H1 (cell line): ENCODE measurements at regions not wholly inside any gene's neighbourhood (a gene's known extent, or its start where the extent isn't known, plus 50 kb on each side); places are given as distances from the start of the nearest gene placed in this dataset.

Source experiments
- CTCF ChIA-PET: fragments of 300-600 bp; sonication (Branson Sonifier 250); formaldehyde crosslinking; loops from one replicate; lab custom pipeline; 2021; ENCODE audit not compliant: partially characterized antibody; lab: Charles Lee
- POLR2A ChIA-PET: fragments of 300-600 bp; sonication (Branson Sonifier 250); formaldehyde crosslinking; loops from one replicate; lab custom pipeline; 2021; ENCODE audit warnings: inconsistent platforms; ENCODE audit not compliant: partially characterized antibody; lab: Charles Lee
- DNase-seq, 2 experiments: peaks; one replicate each; pipeline versions ENCODE4 v3.0.0 to v3.0.0-alpha.2; 2010 to 2022; ENCODE audit warnings: low spot score in 2 of 2, low read depth in 1 of 2, mixed read lengths in 1 of 2
- FAIRE-seq: peaks from 2 replicates; lab custom pipeline; 2011; peaks lifted over from hg19 to GRCh38; lab: Jason Lieb, UNC
- H2AFZ ChIP-seq: 2 replicates; pipeline ENCODE4 v1.8.1; 2012; ENCODE audit warnings: low read length, inconsistent platforms
- H2AK5ac ChIP-seq: 2 replicates; pipeline ENCODE4 v1.6.1; 2013; ENCODE audit warnings: low read depth, low read length
- H2BK120ac ChIP-seq: replicated peaks from 2 replicates; pipeline ENCODE3; 2013; ENCODE audit warnings: low read depth, low read length, inconsistent platforms
- H2BK12ac ChIP-seq: 2 replicates; pipeline ENCODE4 v1.6.1; 2013; ENCODE audit warnings: low read depth, low read length
- H2BK15ac ChIP-seq: 2 replicates; pipeline ENCODE4 v1.6.1; 2013; ENCODE audit warnings: low read length
- H2BK20ac ChIP-seq: 2 replicates; pipeline ENCODE4 v1.6.1; 2013; ENCODE audit warnings: low read length
- H2BK5ac ChIP-seq: 2 replicates; pipeline ENCODE4 v1.6.1; 2013; ENCODE audit warnings: low read depth, low read length
- H3K14ac ChIP-seq: 2 replicates; pipeline ENCODE4 v1.6.1; 2013; ENCODE audit warnings: inconsistent platforms; ENCODE audit not compliant: insufficient read length
- H3K18ac ChIP-seq: 2 replicates; pipeline ENCODE4 v1.6.1; 2013; ENCODE audit warnings: low read length; ENCODE audit errors: extremely low read depth
- H3K23ac ChIP-seq: 2 replicates; pipeline ENCODE4 v1.6.1; 2013; ENCODE audit warnings: inconsistent platforms; ENCODE audit not compliant: insufficient read length
- H3K23me2 ChIP-seq: 2 replicates; pipeline ENCODE4 v1.6.1; 2013; ENCODE audit warnings: low read depth, low read length
- H3K27ac ChIP-seq: 2 replicates; pipeline ENCODE4 v1.6.1; 2011; ENCODE audit warnings: low read depth, low read length, inconsistent platforms
- H3K27me3 ChIP-seq, 4 experiments: replicated peaks in 1 of 4; 1 replicate in 1 of 4; 2 replicates in 3 of 4; pipeline versions ENCODE4 v1.6.1 to v1.8.1; 2011 to 2013; ENCODE audit warnings: low read length in 3 of 4, mild to moderate bottlenecking in 3 of 4, inconsistent platforms in 2 of 4, mixed read lengths in 2 of 4, moderate library complexity in 1 of 4; ENCODE audit not compliant: control insufficient read depth in 3 of 4, insufficient read depth in 3 of 4; ENCODE audit errors: extremely low read depth in 1 of 4
- H3K36me3 ChIP-seq, 4 experiments: 2 replicates each; pipeline versions ENCODE4 v1.6.1 to v1.8.1; 2011 to 2013; ENCODE audit warnings: mild to moderate bottlenecking in 4 of 4, low read length in 3 of 4, moderate library complexity in 2 of 4, control low read depth in 1 of 4, inconsistent platforms in 1 of 4; ENCODE audit not compliant: insufficient read depth in 4 of 4, control insufficient read depth in 2 of 4
- H3K4ac ChIP-seq: replicated peaks from 2 replicates; pipeline ENCODE3; 2013; ENCODE audit warnings: low read length, low read depth, mixed read lengths, inconsistent platforms; ENCODE audit not compliant: insufficient read length
- H3K4me1 ChIP-seq, 4 experiments: replicated peaks in 1 of 4; 1 replicate in 1 of 4; 2 replicates in 3 of 4; pipeline versions ENCODE4 v1.6.1 to v1.8.1; 2011 to 2013; ENCODE audit warnings: low read length in 3 of 4, inconsistent platforms in 2 of 4, mixed read lengths in 1 of 4; ENCODE audit not compliant: insufficient read depth in 4 of 4, control insufficient read depth in 3 of 4
- H3K4me2 ChIP-seq, 2 experiments: 2 replicates each; pipeline versions ENCODE4 v1.6.1 to v1.8.1; 2011 to 2013; ENCODE audit warnings: low read depth in 2 of 2, low read length in 2 of 2, control low read depth in 1 of 2, inconsistent platforms in 1 of 2, mild to moderate bottlenecking in 1 of 2; ENCODE audit not compliant: insufficient read depth in 1 of 2
- H3K4me3 ChIP-seq, 4 experiments: fragments of 200-600, 300-600 bp in 1 of 4; sonication (generic), shearing (Covaris generic), sonication (Bioruptor Twin) in 1 of 4; 2 replicates each; pipeline versions ENCODE4 v1.5.1 to v1.8.1; 2011 to 2016; ENCODE audit warnings: low read length in 4 of 4, low read depth in 3 of 4, control low read depth in 2 of 4, inconsistent platforms in 2 of 4, mild to moderate bottlenecking in 2 of 4, mixed read lengths in 1 of 4, moderate library complexity in 1 of 4; ENCODE audit not compliant: insufficient read depth in 2 of 4; ENCODE audit errors: extremely low read depth in 1 of 4
- H3K56ac ChIP-seq: replicated peaks from 2 replicates; pipeline ENCODE3; 2013; ENCODE audit warnings: low read depth, mild to moderate bottlenecking, mixed read lengths, low read length, inconsistent platforms; ENCODE audit not compliant: insufficient read length
- H3K79me1 ChIP-seq: 2 replicates; pipeline ENCODE4 v1.6.1; 2013; ENCODE audit warnings: low read depth, low read length, control low read depth
- H3K79me2 ChIP-seq, 2 experiments: 2 replicates each; pipeline versions ENCODE4 v1.6.1 to v1.8.1; 2012 to 2013; ENCODE audit warnings: low read length in 2 of 2, mild to moderate bottlenecking in 2 of 2, inconsistent platforms in 1 of 2; ENCODE audit not compliant: insufficient read depth in 2 of 2, control insufficient read depth in 1 of 2
- H3K9ac ChIP-seq, 4 experiments: replicated peaks in 1 of 4; 1 replicate in 1 of 4; 2 replicates in 3 of 4; pipeline versions ENCODE4 v1.6.1 to v1.8.1; 2011 to 2013; ENCODE audit warnings: low read depth in 3 of 4, low read length in 3 of 4, control low read depth in 2 of 4, mild to moderate bottlenecking in 2 of 4, moderate library complexity in 2 of 4, inconsistent platforms in 1 of 4; ENCODE audit errors: extremely low read depth in 1 of 4
- H3K9me3 ChIP-seq, 2 experiments: 2 replicates each; pipeline versions ENCODE4 v1.6.1 to v1.8.1; 2012 to 2013; ENCODE audit warnings: mild to moderate bottlenecking in 2 of 2, moderate library complexity in 2 of 2, control low read depth in 1 of 2, inconsistent platforms in 1 of 2, low read depth in 1 of 2, low read length in 1 of 2, mixed read lengths in 1 of 2; ENCODE audit not compliant: insufficient read depth in 2 of 2
- H4K20me1 ChIP-seq, 2 experiments: replicated peaks in 1 of 2; 2 replicates each; pipeline versions ENCODE3 to v1.8.1; 2011 to 2013; ENCODE audit warnings: inconsistent platforms in 2 of 2, low read length in 2 of 2, mild to moderate bottlenecking in 1 of 2; ENCODE audit not compliant: insufficient read depth in 2 of 2, control insufficient read depth in 1 of 2
- H4K5ac ChIP-seq: 2 replicates; pipeline ENCODE4 v1.6.1; 2013; ENCODE audit warnings: low read length, low read depth, mixed read lengths, inconsistent platforms; ENCODE audit not compliant: insufficient read length
- H4K8ac ChIP-seq: 2 replicates; pipeline ENCODE4 v1.8.0; 2013; ENCODE audit warnings: mild to moderate bottlenecking, moderate library complexity, low read length, inconsistent platforms; ENCODE audit not compliant: insufficient read depth; ENCODE audit errors: extremely low read depth
- H4K91ac ChIP-seq: replicated peaks from 2 replicates; pipeline ENCODE3; 2013; ENCODE audit warnings: low read length, mixed read lengths, inconsistent platforms; ENCODE audit not compliant: insufficient read length
- KDM5A ChIP-seq: fragments of 200-600 bp; IDR thresholded peaks from 2 replicates; pipeline ENCODE4 v1.7.1; 2012; ENCODE audit warnings: mild to moderate bottlenecking, low read length, inconsistent platforms, mixed read lengths
- NANOG ChIP-seq: IDR thresholded peaks from 2 replicates; pipeline ENCODE4 v1.6.1; 2011; ENCODE audit warnings: low read length, low read depth, mild to moderate bottlenecking, inconsistent platforms; ENCODE audit not compliant: insufficient read depth, poor library complexity, severe bottlenecking
- PHF8 ChIP-seq: fragments of 200-600 bp; sonication (generic); conservative IDR thresholded peaks from 2 replicates; pipeline ENCODE4 v1.7.1; 2012; ENCODE audit warnings: low read depth, mild to moderate bottlenecking, inconsistent platforms, low read length, moderate library complexity
- POLR2AphosphoS5 ChIP-seq: IDR thresholded peaks from 2 replicates; pipeline ENCODE4 v1.6.1; 2011; ENCODE audit warnings: low read depth, low read length
- RBBP5 ChIP-seq: IDR thresholded peaks from 2 replicates; pipeline ENCODE4 v1.7.1; 2012; ENCODE audit warnings: low read depth, mild to moderate bottlenecking, inconsistent platforms, low read length, moderate library complexity, borderline replicate concordance
- TBP ChIP-seq: IDR thresholded peaks from 2 replicates; pipeline ENCODE4 v1.6.1; 2011; ENCODE audit warnings: low read depth, low read length, improper control_type of control experiment
- WGBS, 2 experiments: shearing (Covaris generic) in 1 of 2; methylation state at CpG; one replicate each; pipeline versions ENCODE4 v1.1.6 to v1.1.7; 2013 to 2015; ENCODE audit warnings: low lambda C conversion rate in 2 of 2, mixed read lengths in 2 of 2, inconsistent platforms in 1 of 2, low coverage in 1 of 2, missing lambda C conversion rate in 1 of 2; ENCODE audit not compliant: insufficient replicate concordance in 2 of 2, insufficient coverage in 1 of 2, insufficient read length in 1 of 2; ENCODE audit errors: extremely low coverage in 1 of 2, missing lambda C conversion rate in 1 of 2; 5-methylcytosine and 5-hydroxymethylcytosine counted together
- TF ChIP-seq, protein P1 (sequence below), 3 experiments: IDR thresholded peaks; 1 replicate in 2 of 3; 2 replicates in 1 of 3; pipeline versions ENCODE4 v1.5.1 to v1.6.1; 2011; ENCODE audit warnings: low read length in 3 of 3, mild to moderate bottlenecking in 3 of 3, inconsistent platforms in 2 of 3, low read depth in 1 of 3, moderate library complexity in 1 of 3; ENCODE audit not compliant: insufficient read depth in 1 of 3; ENCODE audit errors: control extremely low read depth in 1 of 3

DNA sequence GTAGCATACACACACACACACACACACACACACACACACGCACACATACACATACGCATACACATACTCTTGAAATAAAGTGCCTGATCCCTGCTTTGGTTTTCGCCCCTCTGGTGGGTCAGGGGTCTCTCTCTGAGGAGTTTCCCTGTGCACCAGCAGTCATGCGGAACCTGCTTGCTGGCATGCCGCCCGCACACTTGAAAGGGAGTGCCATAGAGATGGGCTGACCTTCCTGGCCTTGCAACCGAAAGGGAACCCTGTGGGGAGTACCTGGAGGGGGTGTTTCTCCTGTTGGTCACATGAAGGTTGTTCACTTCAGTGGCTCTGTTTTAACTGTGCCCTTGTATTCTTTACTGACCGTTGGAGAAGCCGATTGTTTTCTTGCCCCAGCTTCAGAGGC is 752.3 kb downstream of the NR2F2 start:
- no peak overlapping the region for H3K4me2 ChIP-seq
- H2BK120ac ChIP-seq = no peak overlapping the region
- H3K23me2 ChIP-seq = no peaks in the 10 kb centered on the region; the same call in 1 of the 2 replicates
- DNase-seq (no peak), FAIRE-seq (no peak)
- no peaks in the 10 kb centered on the region for H3K9me3 ChIP-seq
- ChIA-PET CTCF (interaction anchor here (0.7 kb wide), 1 partner anchor 436 kb away, joined by 3 read pairs; no protein-coding TSS in a partner anchor), POLR2A (no interaction called here)
- no peaks in the 10 kb centered on the region for H3K36me3 ChIP-seq
- TF ChIP-seq PHF8 = no peak
- no peak for TF ChIP-seq NANOG
- no peak for TF ChIP-seq POLR2AphosphoS5
- TF ChIP-seq, protein P1, sequence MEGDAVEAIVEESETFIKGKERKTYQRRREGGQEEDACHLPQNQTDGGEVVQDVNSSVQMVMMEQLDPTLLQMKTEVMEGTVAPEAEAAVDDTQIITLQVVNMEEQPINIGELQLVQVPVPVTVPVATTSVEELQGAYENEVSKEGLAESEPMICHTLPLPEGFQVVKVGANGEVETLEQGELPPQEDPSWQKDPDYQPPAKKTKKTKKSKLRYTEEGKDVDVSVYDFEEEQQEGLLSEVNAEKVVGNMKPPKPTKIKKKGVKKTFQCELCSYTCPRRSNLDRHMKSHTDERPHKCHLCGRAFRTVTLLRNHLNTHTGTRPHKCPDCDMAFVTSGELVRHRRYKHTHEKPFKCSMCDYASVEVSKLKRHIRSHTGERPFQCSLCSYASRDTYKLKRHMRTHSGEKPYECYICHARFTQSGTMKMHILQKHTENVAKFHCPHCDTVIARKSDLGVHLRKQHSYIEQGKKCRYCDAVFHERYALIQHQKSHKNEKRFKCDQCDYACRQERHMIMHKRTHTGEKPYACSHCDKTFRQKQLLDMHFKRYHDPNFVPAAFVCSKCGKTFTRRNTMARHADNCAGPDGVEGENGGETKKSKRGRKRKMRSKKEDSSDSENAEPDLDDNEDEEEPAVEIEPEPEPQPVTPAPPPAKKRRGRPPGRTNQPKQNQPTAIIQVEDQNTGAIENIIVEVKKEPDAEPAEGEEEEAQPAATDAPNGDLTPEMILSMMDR (IDR thresholded peaks at IDR 0.05; ENCODE audit: control extremely low read depth in 1 of 3, insufficient read depth in 1 of 3, low read depth in 1 of 3, low read length in 3 of 3) = no peak
- TF ChIP-seq KDM5A = no peak
- TF ChIP-seq RBBP5 = no peak
- no peak for TF ChIP-seq TBP
- no peak overlapping the region for H3K14ac ChIP-seq
- no peak overlapping the region for H4K8ac ChIP-seq
- whole genome bisulfite sequencing, 2 experiments = 82% methylated on average over 9 of the region's 9 CpGs; no CpG with 5 or more reads in 1 of the 2 experiments
- no peak overlapping the region for H2AFZ ChIP-seq
- H2BK15ac ChIP-seq = no peak overlapping the region
- no peak overlapping the region for H2BK12ac ChIP-seq
- no peak overlapping the region for H3K23ac ChIP-seq
- H2AK5ac ChIP-seq = no peak overlapping the region
- no peak overlapping the region for H3K4ac ChIP-seq
- H4K91ac ChIP-seq = no peak overlapping the region
- H2BK20ac ChIP-seq = no peak overlapping the region
- H3K79me1 ChIP-seq = no peaks in the 10 kb centered on the region
- H4K5ac ChIP-seq = no peak overlapping the region
- no peak overlapping the region for H3K56ac ChIP-seq
- H3K4me3 ChIP-seq = no peak overlapping the region
- H2BK5ac ChIP-seq = no peak overlapping the region
- no peak overlapping the region for H3K18ac ChIP-seq
- no peaks in the 10 kb centered on the region for H3K27me3 ChIP-seq
- H3K4me1 ChIP-seq = no peaks in the 10 kb centered on the region; a peak in 2 of 7 replicates
- H3K27ac ChIP-seq = no peak overlapping the region
- H3K79me2 ChIP-seq = no peaks in the 10 kb centered on the region
- no peak overlapping the region for H3K9ac ChIP-seq
- H4K20me1 ChIP-seq = no peaks in the 10 kb centered on the region
